LNCaP clone FGC (cell line): ENCODE measurements at regions not wholly inside any gene's neighbourhood (a gene's known extent, or its start where the extent isn't known, plus 50 kb on each side); places are given as distances from the start of the nearest gene placed in this dataset.
"Not testable (repeated sequence)": the region's sequence is repeated elsewhere in the genome, so short reads cannot be mapped to it uniquely, and the experiment has no call there.

Experiments used
- DNase-seq: peaks from one replicate; pipeline ENCODE4 v3.0.0-alpha.2; 2011; ENCODE audit warnings: low read depth
- H3K4me3 ChIP-seq: 2 replicates; pipeline ENCODE4 v1.5.1; 2011; ENCODE audit warnings: mild to moderate bottlenecking, low read depth, low read length, control low read depth
- CTCF ChIP-seq: IDR thresholded peaks from 2 replicates; pipeline ENCODE4 v1.5.1; 2012; ENCODE audit warnings: mild to moderate bottlenecking; ENCODE audit not compliant: control insufficient read depth, insufficient read depth; ENCODE audit errors: extremely low read depth

- no peak for TF ChIP-seq CTCF
- no peak overlapping the region for H3K4me3 ChIP-seq
- no peak for DNase-seq
Observed at GRCh38 chr4:12360391-12360790, 931.7 kb upstream of the HS3ST1 start.

- no peak for DNase-seq
- H3K4me3 ChIP-seq = no peak overlapping the region
- no peak for TF ChIP-seq CTCF
Observed at GRCh38 chr4:12359420-12359819, 930.7 kb upstream of the HS3ST1 start.

- not testable (repeated sequence) for H3K4me3 ChIP-seq, DNase-seq
Observed at GRCh38 chr4:12333083-12333482, 904.4 kb upstream of the HS3ST1 start.

- TF ChIP-seq CTCF = no peak
- DNase-seq = no peak
Observed at GRCh38 chr4:12324965-12325364, 896.3 kb upstream of the HS3ST1 start.

GRCh38 chr4:12319765-12320164 lies 891.1 kb upstream of the HS3ST1 start:
- no peak overlapping the region for H3K4me3 ChIP-seq
- no peak for DNase-seq
- TF ChIP-seq CTCF = no peak

More at GRCh38 chr4:12324965-12325364, 896.3 kb upstream of the HS3ST1 start:
- H3K4me3 ChIP-seq = no peak overlapping the region

GRCh38 chr4:12304905-12305304 lies 876.2 kb upstream of the HS3ST1 start:
- no peak for DNase-seq
- no peak for TF ChIP-seq CTCF
- H3K4me3 ChIP-seq = no peak overlapping the region

- no peak overlapping the region for H3K4me3 ChIP-seq
- no peak for TF ChIP-seq CTCF
- DNase-seq = no peak
Observed at GRCh38 chr4:12296366-12296765, 867.7 kb upstream of the HS3ST1 start.
